ENCODE measurements at regions not wholly inside any gene's neighbourhood (a gene's known extent, or its start where the extent isn't known, plus 50 kb on each side); places are given as distances from the start of the nearest gene placed in this dataset.

DNA sequence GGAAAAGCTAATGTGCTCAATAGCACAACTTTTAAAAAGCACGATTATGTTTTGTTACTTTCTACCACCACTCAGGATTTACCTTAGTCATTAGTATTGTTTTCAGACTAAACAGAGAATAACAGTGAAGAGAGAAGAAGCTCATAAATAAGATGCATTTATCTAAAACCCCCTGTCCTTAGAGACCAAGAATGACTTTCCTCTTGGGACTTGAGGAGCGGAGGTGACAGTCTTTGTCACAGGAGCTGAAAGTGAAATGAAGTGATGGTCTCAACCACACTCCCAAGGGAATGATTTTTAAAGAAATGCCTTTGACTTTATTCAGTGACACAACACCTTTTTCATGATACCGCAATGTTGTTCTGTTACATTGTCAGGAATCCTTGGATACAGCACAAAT lies 190.6 kb upstream of the NBEA start:
- Histone ChIP-seq H3K4me2 (ENCODE audit: low read length) (peak overlapping the region; percentile 33; the same call in 1 of the 2 replicates), H3K36me3 (replicated peaks; ENCODE audit: low read depth, low read length) (no peaks in the 10 kb centered on the region), H3K4me3 (ENCODE audit: low read length) (no peak overlapping the region), H3K4me1 (ENCODE audit: low read length) (peaks cover 10% of the 10 kb centered on the region), H2AFZ (ENCODE audit: low read depth, low read length) (no peak overlapping the region), H3K9ac (ENCODE audit: low read length) (no peak overlapping the region), H3K79me2 (ENCODE audit: low read length) (no peaks in the 10 kb centered on the region), H3K9me3 (ENCODE audit: insufficient read depth, low read length) (no peaks in the 10 kb centered on the region), H3K27ac (ENCODE audit: low read length) (no peak overlapping the region), H3K27me3 (ENCODE audit: low read depth, low read length) (no peaks in the 10 kb centered on the region), H4K20me1 (ENCODE audit: insufficient read depth, low read length) (no peaks in the 10 kb centered on the region)
- TF ChIP-seq, protein P1, sequence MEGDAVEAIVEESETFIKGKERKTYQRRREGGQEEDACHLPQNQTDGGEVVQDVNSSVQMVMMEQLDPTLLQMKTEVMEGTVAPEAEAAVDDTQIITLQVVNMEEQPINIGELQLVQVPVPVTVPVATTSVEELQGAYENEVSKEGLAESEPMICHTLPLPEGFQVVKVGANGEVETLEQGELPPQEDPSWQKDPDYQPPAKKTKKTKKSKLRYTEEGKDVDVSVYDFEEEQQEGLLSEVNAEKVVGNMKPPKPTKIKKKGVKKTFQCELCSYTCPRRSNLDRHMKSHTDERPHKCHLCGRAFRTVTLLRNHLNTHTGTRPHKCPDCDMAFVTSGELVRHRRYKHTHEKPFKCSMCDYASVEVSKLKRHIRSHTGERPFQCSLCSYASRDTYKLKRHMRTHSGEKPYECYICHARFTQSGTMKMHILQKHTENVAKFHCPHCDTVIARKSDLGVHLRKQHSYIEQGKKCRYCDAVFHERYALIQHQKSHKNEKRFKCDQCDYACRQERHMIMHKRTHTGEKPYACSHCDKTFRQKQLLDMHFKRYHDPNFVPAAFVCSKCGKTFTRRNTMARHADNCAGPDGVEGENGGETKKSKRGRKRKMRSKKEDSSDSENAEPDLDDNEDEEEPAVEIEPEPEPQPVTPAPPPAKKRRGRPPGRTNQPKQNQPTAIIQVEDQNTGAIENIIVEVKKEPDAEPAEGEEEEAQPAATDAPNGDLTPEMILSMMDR (IDR thresholded peaks at IDR 0.05; ENCODE audit: low read depth, low read length): no peak
- TF ChIP-seq EZH2phosphoT487 (IDR thresholded peaks at IDR 0.05; ENCODE audit: low read depth): no peak

DNA sequence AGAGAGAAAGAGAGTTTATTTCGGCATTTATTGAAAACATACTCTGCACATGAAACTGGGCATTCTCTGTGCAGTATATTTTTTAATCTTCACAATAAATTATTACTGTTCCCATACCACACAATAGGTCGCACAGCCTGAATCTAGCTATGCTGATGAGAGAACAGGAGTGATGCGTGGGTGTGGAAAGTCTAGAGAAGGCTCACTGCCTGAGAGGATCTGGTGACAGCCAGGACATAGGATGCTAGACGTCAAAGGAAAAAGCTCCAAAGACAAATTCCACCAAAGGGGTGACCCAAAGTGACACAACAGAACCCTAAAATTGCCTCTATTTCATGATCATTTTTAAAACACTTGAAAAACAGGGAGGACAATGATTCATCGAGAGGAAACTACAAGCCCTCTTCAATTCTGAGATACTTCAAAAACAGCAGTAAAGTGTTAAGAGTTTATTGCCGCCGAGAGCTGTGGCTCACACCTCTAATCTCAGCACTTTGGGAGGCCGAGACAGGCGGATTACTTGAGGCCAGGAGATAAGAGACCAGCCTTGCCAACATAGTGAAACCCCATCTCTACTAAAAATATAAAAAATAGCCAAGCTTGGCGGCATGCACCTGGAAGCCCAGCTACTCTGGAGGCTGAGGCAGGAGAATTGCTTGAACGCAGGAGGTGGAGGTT lies 189.6 kb upstream of the NBEA start:
- Histone ChIP-seq H3K4me2 (ENCODE audit: low read length) (no peak overlapping the region), H2AFZ (ENCODE audit: low read depth, low read length) (no peak overlapping the region), H3K4me1 (ENCODE audit: low read length) (peaks cover 10% of the 10 kb centered on the region), H3K9me3 (ENCODE audit: insufficient read depth, low read length) (no peaks in the 10 kb centered on the region), H3K27ac (ENCODE audit: low read length) (no peak overlapping the region), H3K79me2 (ENCODE audit: low read length) (no peaks in the 10 kb centered on the region), H3K36me3 (replicated peaks; ENCODE audit: low read depth, low read length) (no peaks in the 10 kb centered on the region), H4K20me1 (ENCODE audit: insufficient read depth, low read length) (no peaks in the 10 kb centered on the region), H3K9ac (ENCODE audit: low read length) (no peak overlapping the region), H3K27me3 (ENCODE audit: low read depth, low read length) (no peaks in the 10 kb centered on the region), H3K4me3 (ENCODE audit: low read length) (no peak overlapping the region)
- TF ChIP-seq EZH2phosphoT487 (IDR thresholded peaks at IDR 0.05; ENCODE audit: low read depth): no peak
- TF ChIP-seq, protein P1 (IDR thresholded peaks at IDR 0.05; ENCODE audit: low read depth, low read length): no peak

GRCh38 chr13:34756136-34756535 lies 185.9 kb upstream of the NBEA start:
- Histone ChIP-seq H3K79me2 (ENCODE audit: low read length) (no peaks in the 10 kb centered on the region), H3K4me3 (ENCODE audit: low read length) (no peak overlapping the region), H3K36me3 (replicated peaks; ENCODE audit: low read depth, low read length) (no peaks in the 10 kb centered on the region), H3K9me3 (ENCODE audit: insufficient read depth, low read length) (no peaks in the 10 kb centered on the region), H3K27ac (ENCODE audit: low read length) (no peak overlapping the region), H3K4me2 (ENCODE audit: low read length) (no peak overlapping the region), H4K20me1 (ENCODE audit: insufficient read depth, low read length) (no peaks in the 10 kb centered on the region), H3K4me1 (ENCODE audit: low read length) (peaks cover 4% of the 10 kb centered on the region), H3K27me3 (ENCODE audit: low read depth, low read length) (no peaks in the 10 kb centered on the region), H3K9ac (ENCODE audit: low read length) (no peak overlapping the region), H2AFZ (ENCODE audit: low read depth, low read length) (no peak overlapping the region)
- TF ChIP-seq EZH2phosphoT487 (IDR thresholded peaks at IDR 0.05; ENCODE audit: low read depth): no peak
- TF ChIP-seq, protein P1 (IDR thresholded peaks at IDR 0.05; ENCODE audit: low read depth, low read length): no peak

GRCh38 chr13:34756572-34756971 lies 185.5 kb upstream of the NBEA start:
- no peak for TF ChIP-seq EZH2phosphoT487 (IDR thresholded peaks at IDR 0.05; ENCODE audit: low read depth)
- TF ChIP-seq, protein P1 (IDR thresholded peaks at IDR 0.05; ENCODE audit: low read depth, low read length): no peak
- no peak overlapping the region for H3K9ac ChIP-seq (ENCODE audit: low read length)
- no peaks in the 10 kb centered on the region for H3K9me3 ChIP-seq (ENCODE audit: insufficient read depth, low read length)
- H3K36me3 ChIP-seq (replicated peaks; ENCODE audit: low read depth, low read length): no peaks in the 10 kb centered on the region
- no peak overlapping the region for H3K4me2 ChIP-seq (ENCODE audit: low read length)
- no peak overlapping the region for H3K27ac ChIP-seq (ENCODE audit: low read length)
- H3K4me3 ChIP-seq (ENCODE audit: low read length): no peak overlapping the region
- peaks cover under 1% of the 10 kb centered on the region for H3K4me1 ChIP-seq (ENCODE audit: low read length)
- no peaks in the 10 kb centered on the region for H3K27me3 ChIP-seq (ENCODE audit: low read depth, low read length)
- H2AFZ ChIP-seq (ENCODE audit: low read depth, low read length): no peak overlapping the region
- H3K79me2 ChIP-seq (ENCODE audit: low read length): no peaks in the 10 kb centered on the region
- no peaks in the 10 kb centered on the region for H4K20me1 ChIP-seq (ENCODE audit: insufficient read depth, low read length)

Measured in OCI-LY3 (cell line).